HCT116 (cell line): ENCODE measurements at regions not wholly inside any gene's neighbourhood (a gene's known extent, or its start where the extent isn't known, plus 50 kb on each side); places are given as distances from the start of the nearest gene placed in this dataset.
"Not testable (repeated sequence)": the region's sequence is repeated elsewhere in the genome, so short reads cannot be mapped to it uniquely, and the experiment has no call there.

ENCODE experiments used
- ATAC-seq: fragments of 200-7000 bp; cut with Tn5 transposase; 2 replicates; pipeline ENCODE4 v1.9.1; 2020; ENCODE audit warnings: mild to moderate bottlenecking, moderate library complexity
- BruUV-seq: library from RNA; stranded (reverse); fragments of 400-500 nt; replicated peaks from 2 replicates; lab custom pipeline; 2021; lab: Mats Ljungman, UMichigan
- CTCF ChIA-PET: fragments of 300-600 bp; sonication (Branson Sonifier 250); formaldehyde crosslinking; loops from one replicate; lab custom pipeline; 2021; ENCODE audit warnings: antibody characterized with exemption; lab: Charles Lee
- POLR2A ChIA-PET: fragments of 300-600, 350-600 bp; sonication (Branson Sonifier 250); formaldehyde crosslinking; loops from one replicate; lab custom pipeline; 2021; ENCODE audit warnings: antibody characterized with exemption; lab: Charles Lee
- RAD21 ChIA-PET, 2 experiments: fragments of 300-600 bp; sonication (Branson Sonifier 250); formaldehyde crosslinking; loops; one replicate each; lab custom pipeline; 2023; ENCODE audit warnings: low total read pairs in 2 of 2; ENCODE audit not compliant: uncharacterized antibody in 2 of 2, unreplicated experiment in 2 of 2, low non-redundant PET in 1 of 2; lab: Charles Lee
- DNase-seq: peaks from one replicate; pipeline ENCODE4 v3.0.0-alpha.2; 2010; ENCODE audit warnings: low read depth, low spot score
- H2AFZ ChIP-seq: fragments of 200-600 bp; shearing (Covaris generic), sonication (generic); 2 replicates; pipeline ENCODE4 v1.6.1; 2017; ENCODE audit warnings: low read depth, mixed run types, mixed read lengths, antibody characterized with exemption, low read length; ENCODE audit not compliant: poor library complexity, severe bottlenecking
- H3K27ac ChIP-seq: 2 replicates; pipeline ENCODE4 v1.5.1; 2012; ENCODE audit warnings: low read depth, low read length
- H3K27me3 ChIP-seq: fragments of 200-600 bp; sonication (generic); 2 replicates; pipeline ENCODE4 v1.6.1; 2016; ENCODE audit warnings: mixed run types, low read length, mixed read lengths; ENCODE audit not compliant: insufficient read depth
- H3K36me3 ChIP-seq, 2 experiments: fragments of 200-500 bp in 1 of 2; fragments of 200-600 bp in 1 of 2; sonication (Bioruptor generic) in 1 of 2; sonication (generic) in 1 of 2; 2 replicates each; pipeline versions ENCODE4 v1.5.1 to v1.6.1; 2014 to 2016; ENCODE audit warnings: low read length in 2 of 2, inconsistent platforms in 1 of 2, mixed read lengths in 1 of 2, mixed run types in 1 of 2; ENCODE audit not compliant: insufficient read depth in 2 of 2, control insufficient read depth in 1 of 2
- H3K4me1 ChIP-seq, 2 experiments: fragments of 200-600 bp in 1 of 2; sonication (generic) in 1 of 2; 2 replicates each; pipeline versions ENCODE4 v1.5.1 to v1.6.1; 2012 to 2017; ENCODE audit warnings: low read length in 2 of 2, inconsistent platforms in 1 of 2, mild to moderate bottlenecking in 1 of 2, mixed read lengths in 1 of 2, mixed run types in 1 of 2, moderate library complexity in 1 of 2; ENCODE audit not compliant: insufficient read depth in 2 of 2, control insufficient read depth in 1 of 2
- H3K4me2 ChIP-seq: fragments of 200-600 bp; sonication (generic); 2 replicates; pipeline ENCODE4 v1.6.1; 2017; ENCODE audit warnings: mixed run types, low read length, mixed read lengths
- H3K4me3 ChIP-seq, 2 experiments: fragments of 200-600 bp in 1 of 2; sonication (generic) in 1 of 2; replicated peaks in 1 of 2; 2 replicates each; pipeline ENCODE4 v1.5.1; 2011 to 2016; ENCODE audit warnings: low read length in 2 of 2, control low read depth in 1 of 2, low read depth in 1 of 2, mild to moderate bottlenecking in 1 of 2, mixed read lengths in 1 of 2, mixed run types in 1 of 2
- H3K79me2 ChIP-seq: fragments of 200-600 bp; sonication (generic); 2 replicates; pipeline ENCODE4 v1.6.1; 2017; ENCODE audit warnings: mild to moderate bottlenecking, mixed run types, low read length, moderate library complexity, mixed read lengths; ENCODE audit not compliant: insufficient read depth
- H3K9ac ChIP-seq: fragments of 200-600 bp; sonication (generic); 2 replicates; pipeline ENCODE4 v1.6.1; 2016; ENCODE audit warnings: low read length, mixed read lengths
- H3K9me2 ChIP-seq: fragments of 200-600 bp; sonication (generic), shearing (Covaris generic); 2 replicates; pipeline ENCODE4 v1.6.1; 2017; ENCODE audit warnings: mixed run types, mild to moderate bottlenecking, moderate library complexity; ENCODE audit not compliant: insufficient read depth
- H3K9me3 ChIP-seq, 2 experiments: fragments of 200-500 bp in 1 of 2; fragments of 200-600 bp in 1 of 2; sonication (Bioruptor generic) in 1 of 2; sonication (generic) in 1 of 2; 2 replicates each; pipeline ENCODE4 v1.6.1; 2014 to 2017; ENCODE audit warnings: low read length in 2 of 2, mixed read lengths in 2 of 2, inconsistent platforms in 1 of 2, low read depth in 1 of 2, mild to moderate bottlenecking in 1 of 2, mixed run types in 1 of 2, moderate library complexity in 1 of 2; ENCODE audit not compliant: control insufficient read depth in 1 of 2, insufficient read depth in 1 of 2
- H4K20me1 ChIP-seq: fragments of 200-600 bp; sonication (generic), shearing (Covaris generic); 2 replicates; pipeline ENCODE4 v1.6.1; 2017; ENCODE audit warnings: mixed run types, mild to moderate bottlenecking, moderate library complexity; ENCODE audit not compliant: insufficient read depth
- CBX3 ChIP-seq: IDR thresholded peaks from 2 replicates; pipeline ENCODE4 v1.6.1; 2012; ENCODE audit warnings: low read depth
- CEBPB ChIP-seq: IDR thresholded peaks from 2 replicates; pipeline ENCODE4 v1.6.1; 2012; ENCODE audit warnings: low read depth
- JUND ChIP-seq: IDR thresholded peaks from 2 replicates; pipeline ENCODE4 v1.6.1; 2012
- REST ChIP-seq: IDR thresholded peaks from 2 replicates; pipeline ENCODE4 v1.6.1; 2012; ENCODE audit warnings: low read depth
- SIN3A ChIP-seq: IDR thresholded peaks from 2 replicates; pipeline ENCODE4 v1.6.1; 2012; ENCODE audit warnings: low read depth
- TCF7L2 ChIP-seq: IDR thresholded peaks from 2 replicates; pipeline ENCODE4 v1.7.0; 2011; ENCODE audit warnings: borderline replicate concordance, inconsistent platforms; ENCODE audit not compliant: insufficient read depth, insufficient read length; ENCODE audit errors: extremely low read depth
- intact Hi-C: fragments of 100-400 bp; cut with micrococcal nuclease; formaldehyde crosslinking; loops from 2 replicates; pipeline ENCODE4 v1.10.0; 2022

- no peak for TF ChIP-seq SIN3A
- TF ChIP-seq TCF7L2: no peak
- TF ChIP-seq CBX3: no peak
- no peak for TF ChIP-seq REST
- no peak for TF ChIP-seq CEBPB
- no peak for TF ChIP-seq JUND
Measured at GRCh38 chr17:34082404-34082803, 172.7 kb upstream of the CCL2 start (continued).

DNA sequence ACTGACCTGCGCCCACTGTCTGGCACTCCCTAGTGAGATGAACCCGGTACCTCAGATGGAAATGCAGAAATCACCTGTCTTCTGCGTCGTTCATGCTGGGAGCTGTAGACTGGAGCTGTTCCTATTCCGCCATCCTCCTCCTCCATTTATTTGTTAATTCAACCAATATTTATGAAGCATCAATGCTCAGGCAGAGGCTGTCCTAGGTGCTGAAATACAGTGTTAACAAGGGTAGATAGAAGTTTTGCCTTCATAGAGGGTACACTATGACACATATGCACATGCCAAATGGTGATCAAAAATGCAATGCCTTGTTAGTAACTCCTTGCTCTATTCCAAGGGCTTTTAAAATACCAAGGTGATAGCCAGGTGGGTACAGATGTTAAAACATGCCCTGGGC is 166.0 kb upstream of the CCL2 start:
- intact Hi-C loops, H3K27me3 ChIP-seq, RAD21 ChIA-PET, H2AFZ ChIP-seq, POLR2A ChIA-PET, H3K9me3 ChIP-seq, BruUV-seq, DNase-seq, H3K9me2 ChIP-seq, H4K20me1 ChIP-seq, H3K9ac ChIP-seq, H3K79me2 ChIP-seq, H3K27ac ChIP-seq, H3K4me1 ChIP-seq, CTCF ChIA-PET, ATAC-seq, H3K4me2 ChIP-seq, H3K4me3 ChIP-seq, H3K36me3 ChIP-seq: not testable (repeated sequence)
